Uterus (tissue), 3 donors: ENCODE measurements at regions not wholly inside any gene's neighbourhood (a gene's known extent, or its start where the extent isn't known, plus 50 kb on each side); places are given as distances from the start of the nearest gene placed in this dataset.

Experiments used
- DNase-seq, 2 donors: peaks; one replicate each; pipeline ENCODE4 v3.0.0-alpha.2; 2019 to 2020
- H3K27ac ChIP-seq, 2 donors: fragments of 200-600 bp; sonication (generic); 1 replicate in 1 of 2; 2 replicates in 1 of 2; pipeline ENCODE4 v1.5.1; 2016 to 2018
- H3K27me3 ChIP-seq, 2 donors: fragments of 200-600 bp; sonication (generic); one replicate each; pipeline ENCODE4 v1.5.1; 2018 to 2019; ENCODE audit warnings: control low read depth in 1 of 2
- H3K36me3 ChIP-seq, 2 donors: fragments of 200-600 bp; sonication (generic); one replicate each; pipeline ENCODE4 v1.5.1; 2019; ENCODE audit warnings: control low read depth in 1 of 2
- H3K4me1 ChIP-seq, 2 donors: fragments of 200-600 bp; sonication (generic); one replicate each; pipeline ENCODE4 v1.5.1; 2018 to 2019; ENCODE audit warnings: control low read depth in 1 of 2
- H3K4me3 ChIP-seq, 2 donors: fragments of 200-600 bp; sonication (generic); 1 replicate in 1 of 2; 2 replicates in 1 of 2; pipeline ENCODE4 v1.5.1; 2018 to 2019; ENCODE audit warnings: mild to moderate bottlenecking in 1 of 2
- H3K9me3 ChIP-seq, 2 donors: fragments of 200-600 bp; sonication (generic); one replicate each; pipeline ENCODE4 v1.5.1; 2019; ENCODE audit warnings: control low read depth in 1 of 2
- POLR2A ChIP-seq, 2 donors: fragments of 450-650 bp; IDR thresholded peaks; one replicate each; pipeline ENCODE4 v1.6.1; 2016; ENCODE audit warnings: antibody characterized with exemption in 2 of 2, mild to moderate bottlenecking in 1 of 2, moderate library complexity in 1 of 2
- intact Hi-C: fragments of 100-400 bp; cut with DNase I; formaldehyde crosslinking; loops from one replicate; pipeline ENCODE4 v1.15.1; 2023; ENCODE audit warnings: low total_unique reads
- TF ChIP-seq, protein P1 (sequence below), 4 experiments: fragments of 200-600 bp in 2 of 4; fragments of 450-650 bp in 2 of 4; sonication (generic) in 2 of 4; IDR thresholded peaks; one replicate each; pipeline ENCODE4 v1.5.1; 2016 to 2019; ENCODE audit warnings: antibody characterized with exemption in 4 of 4, mild to moderate bottlenecking in 2 of 4, moderate library complexity in 1 of 4
- donor health status: DM: yes; HTN: yes; CAD: no.

DNA sequence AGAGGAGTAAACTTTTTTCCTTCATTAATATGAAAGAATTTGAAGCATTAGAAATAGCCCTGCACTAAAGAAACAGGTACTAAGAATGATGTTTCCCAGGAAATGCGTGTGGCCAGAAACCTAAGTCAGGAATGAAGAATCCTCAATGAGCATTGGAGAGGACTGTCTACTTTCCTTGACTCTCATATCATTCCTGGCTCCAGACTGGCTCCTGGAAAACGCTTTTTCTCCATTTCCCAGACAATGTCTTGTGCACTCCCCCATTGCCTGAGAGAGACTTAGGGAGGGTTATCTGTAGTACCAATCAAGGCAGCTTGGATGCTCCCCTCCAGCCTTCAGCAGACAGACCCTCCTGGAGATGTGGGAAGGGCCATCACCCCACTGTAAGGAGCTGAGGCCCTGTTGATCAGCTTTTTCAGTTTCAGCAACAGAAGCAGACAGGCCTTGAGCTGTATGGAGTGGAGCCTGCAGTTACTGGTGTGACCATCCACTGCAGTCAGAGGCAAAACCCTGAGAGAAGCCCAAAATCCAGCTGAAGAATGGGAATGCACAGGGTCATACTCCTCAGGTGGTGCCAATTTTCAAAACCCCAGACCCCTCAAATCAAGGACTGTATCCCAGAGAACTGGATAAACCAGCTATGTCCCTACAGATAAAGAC, 127.3 kb upstream of the NT5E start:
- H3K36me3 ChIP-seq: no peaks in the 10 kb centered on the region
- H3K27me3 ChIP-seq: no peaks in the 10 kb centered on the region
- DNase-seq: no peak
- no peak for TF ChIP-seq POLR2A (IDR thresholded peaks at IDR 0.05)
- TF ChIP-seq, protein P1, sequence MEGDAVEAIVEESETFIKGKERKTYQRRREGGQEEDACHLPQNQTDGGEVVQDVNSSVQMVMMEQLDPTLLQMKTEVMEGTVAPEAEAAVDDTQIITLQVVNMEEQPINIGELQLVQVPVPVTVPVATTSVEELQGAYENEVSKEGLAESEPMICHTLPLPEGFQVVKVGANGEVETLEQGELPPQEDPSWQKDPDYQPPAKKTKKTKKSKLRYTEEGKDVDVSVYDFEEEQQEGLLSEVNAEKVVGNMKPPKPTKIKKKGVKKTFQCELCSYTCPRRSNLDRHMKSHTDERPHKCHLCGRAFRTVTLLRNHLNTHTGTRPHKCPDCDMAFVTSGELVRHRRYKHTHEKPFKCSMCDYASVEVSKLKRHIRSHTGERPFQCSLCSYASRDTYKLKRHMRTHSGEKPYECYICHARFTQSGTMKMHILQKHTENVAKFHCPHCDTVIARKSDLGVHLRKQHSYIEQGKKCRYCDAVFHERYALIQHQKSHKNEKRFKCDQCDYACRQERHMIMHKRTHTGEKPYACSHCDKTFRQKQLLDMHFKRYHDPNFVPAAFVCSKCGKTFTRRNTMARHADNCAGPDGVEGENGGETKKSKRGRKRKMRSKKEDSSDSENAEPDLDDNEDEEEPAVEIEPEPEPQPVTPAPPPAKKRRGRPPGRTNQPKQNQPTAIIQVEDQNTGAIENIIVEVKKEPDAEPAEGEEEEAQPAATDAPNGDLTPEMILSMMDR (IDR thresholded peaks at IDR 0.05): no peak
- intact Hi-C loops: no loop called here
- H3K4me3 ChIP-seq: no peak overlapping the region
- H3K9me3 ChIP-seq: no peaks in the 10 kb centered on the region
- no peak overlapping the region for H3K27ac ChIP-seq
- no peaks in the 10 kb centered on the region for H3K4me1 ChIP-seq

DNA sequence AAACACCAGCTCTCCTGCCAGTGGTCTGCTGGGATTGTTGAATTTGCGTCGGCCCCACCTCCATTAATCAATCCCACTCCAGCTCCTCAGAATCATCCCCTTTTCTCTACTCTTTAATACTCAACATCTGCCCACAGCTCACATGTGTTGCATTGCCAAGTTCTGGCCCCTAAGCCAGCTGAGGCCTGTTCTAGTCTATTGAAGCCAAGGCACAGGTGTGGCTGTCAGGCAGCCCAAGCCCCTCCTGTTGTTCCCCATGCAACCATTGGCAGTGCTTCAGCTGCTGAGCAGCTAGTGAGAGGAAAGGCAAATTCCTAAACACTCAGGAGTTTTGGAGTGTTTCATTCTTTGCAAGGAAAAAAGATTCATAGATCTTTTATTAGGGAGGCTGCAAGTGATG, 128.0 kb upstream of the NT5E start:
- intact Hi-C loops: no loop called here
- no peak for DNase-seq
- Histone ChIP-seq H3K4me1 (no peaks in the 10 kb centered on the region), H3K27ac (no peak overlapping the region), H3K4me3 (no peak overlapping the region), H3K27me3 (no peaks in the 10 kb centered on the region), H3K9me3 (no peaks in the 10 kb centered on the region), H3K36me3 (no peaks in the 10 kb centered on the region)
- no peak for TF ChIP-seq POLR2A (IDR thresholded peaks at IDR 0.05)
- TF ChIP-seq, protein P1 (IDR thresholded peaks at IDR 0.05): no peak

DNA sequence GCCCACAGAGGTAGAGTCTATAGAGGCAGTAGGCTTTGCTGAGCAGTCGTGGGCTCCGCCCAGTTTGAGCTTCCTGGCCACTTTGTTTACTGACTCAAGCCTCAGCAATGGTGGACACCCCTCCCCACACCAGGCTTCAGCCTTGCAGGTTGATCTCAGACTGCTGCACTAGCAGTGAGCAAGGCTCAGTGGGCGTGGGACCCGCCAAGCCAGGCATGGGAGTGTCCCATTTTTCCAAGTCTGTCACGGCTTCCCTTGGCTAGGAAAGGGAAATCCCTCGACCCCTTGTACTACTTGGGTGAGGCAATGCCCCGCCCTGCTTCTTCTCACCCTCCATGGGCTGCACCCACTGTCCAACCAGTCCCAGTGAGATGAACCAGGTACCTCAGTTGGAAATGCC, 135.3 kb upstream of the NT5E start:
- intact Hi-C loops: no loop called here
- no peaks in the 10 kb centered on the region for H3K9me3 ChIP-seq
- no peaks in the 10 kb centered on the region for H3K27me3 ChIP-seq
- no peak for TF ChIP-seq POLR2A (IDR thresholded peaks at IDR 0.05)
- TF ChIP-seq, protein P1 (IDR thresholded peaks at IDR 0.05): no peak
- H3K36me3 ChIP-seq: no peaks in the 10 kb centered on the region
- no peaks in the 10 kb centered on the region for H3K4me1 ChIP-seq
- H3K4me3 ChIP-seq: no peak overlapping the region
- H3K27ac ChIP-seq: no peak overlapping the region
- DNase-seq: no peak

DNA sequence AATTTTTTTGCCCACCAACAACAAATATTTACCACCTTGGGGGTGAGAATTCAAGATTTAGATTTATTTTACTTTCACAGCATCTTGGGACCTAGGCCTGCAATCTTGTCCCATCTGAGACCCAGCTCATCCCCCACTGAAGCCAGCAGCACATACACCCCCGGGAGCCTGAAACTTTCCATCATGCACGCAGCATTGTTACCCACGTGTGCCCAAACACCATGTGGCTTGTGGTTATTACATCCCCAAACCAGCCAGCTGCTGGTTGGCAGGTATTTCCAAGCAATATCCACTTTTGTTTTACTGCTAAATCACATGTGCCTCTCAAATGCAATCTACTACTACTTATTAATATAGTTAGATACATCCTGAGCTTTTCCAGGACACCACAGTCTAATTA, 149.3 kb upstream of the NT5E start:
- TF ChIP-seq POLR2A (IDR thresholded peaks at IDR 0.05): no peak
- TF ChIP-seq, protein P1 (IDR thresholded peaks at IDR 0.05): no peak
- intact Hi-C loops: no loop called here
- no peaks in the 10 kb centered on the region for H3K27me3 ChIP-seq
- no peak overlapping the region for H3K27ac ChIP-seq
- H3K4me1 ChIP-seq: no peaks in the 10 kb centered on the region
- DNase-seq: no peak
- H3K36me3 ChIP-seq: no peaks in the 10 kb centered on the region
- H3K9me3 ChIP-seq: no peaks in the 10 kb centered on the region
- H3K4me3 ChIP-seq: no peak overlapping the region

DNA sequence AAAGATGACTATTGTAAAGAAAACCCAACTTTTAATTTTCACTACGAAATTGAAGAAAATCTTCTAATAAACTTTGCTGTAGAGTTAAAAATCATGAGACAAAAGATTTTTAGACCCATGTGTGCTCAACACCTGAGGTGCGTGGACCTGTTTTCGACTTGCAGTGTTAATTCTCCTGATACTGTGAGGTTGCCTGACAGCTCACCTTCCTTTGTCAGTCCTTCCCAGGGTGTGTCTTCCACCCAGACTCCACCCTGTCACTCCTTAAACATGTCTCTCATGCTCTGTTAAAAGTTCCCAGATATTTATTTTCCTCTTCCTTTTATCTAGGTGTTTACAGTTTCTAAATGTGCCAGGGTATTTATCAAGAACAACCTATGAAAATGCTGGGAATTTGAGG, 151.3 kb upstream of the NT5E start:
- H3K27ac ChIP-seq: no peak overlapping the region
- no peak for TF ChIP-seq POLR2A (IDR thresholded peaks at IDR 0.05)
- TF ChIP-seq, protein P1 (IDR thresholded peaks at IDR 0.05): no peak
- no peaks in the 10 kb centered on the region for H3K27me3 ChIP-seq
- no peak for DNase-seq
- no peak overlapping the region for H3K4me3 ChIP-seq
- no peaks in the 10 kb centered on the region for H3K9me3 ChIP-seq
- no peaks in the 10 kb centered on the region for H3K4me1 ChIP-seq
- H3K36me3 ChIP-seq: no peaks in the 10 kb centered on the region
- intact Hi-C loops: no loop called here
